Adrenal gland (tissue), 9 donors: ENCODE measurements at regions not wholly inside any gene's neighbourhood (a gene's known extent, or its start where the extent isn't known, plus 50 kb on each side); places are given as distances from the start of the nearest gene placed in this dataset.

ENCODE experiments used
- DNase-seq, 7 donors: peaks; one replicate each; pipeline ENCODE4 v3.0.0-alpha.2; 2019 to 2020
- H3K27ac ChIP-seq, 5 donors: fragments of 200-600 bp; sonication (generic) in 4 of 5; 1 replicate in 3 of 5; 2 replicates in 2 of 5; pipeline versions ENCODE4 v1.5.1 to v1.8.0; 2016 to 2020; ENCODE audit warnings: mild to moderate bottlenecking in 1 of 5
- H3K27me3 ChIP-seq: fragments of 200-600 bp; 2 replicates; pipeline ENCODE4 v1.8.0; 2021
- H3K36me3 ChIP-seq, 2 donors: fragments of 200-600 bp; replicated peaks in 1 of 2; 1 replicate in 1 of 2; 2 replicates in 1 of 2; pipeline versions ENCODE4 v1.5.1 to v1.8.0; 2018 to 2022
- H3K4me1 ChIP-seq, 2 donors: fragments of 200-600 bp; replicated peaks in 1 of 2; 1 replicate in 1 of 2; 2 replicates in 1 of 2; pipeline versions ENCODE4 v1.5.1 to v1.8.0; 2018 to 2021
- H3K4me3 ChIP-seq, 4 donors: fragments of 200-600 bp; sonication (generic) in 3 of 4; one replicate each; pipeline ENCODE4 v1.5.1; 2016 to 2018
- H3K9me3 ChIP-seq, 3 donors: fragments of 200-600 bp; sonication (generic) in 1 of 3; replicated peaks in 1 of 3; 1 replicate in 2 of 3; 2 replicates in 1 of 3; pipeline versions ENCODE4 v1.5.1 to v1.8.0; 2016 to 2021
- POLR2A ChIP-seq, 2 donors: fragments of 450-650 bp; IDR thresholded peaks; one replicate each; pipeline ENCODE4 v1.6.1; 2017; ENCODE audit warnings: antibody characterized with exemption in 2 of 2, mild to moderate bottlenecking in 2 of 2, moderate library complexity in 1 of 2
- WGBS, 4 donors: extraction: QIAGEN DNeasy Blood & Tissue Kit in 2 of 4; methylation state at CpG; one replicate each; pipeline versions ENCODE4 v1.1.5 to v1.1.7; 2013 to 2017; 5-methylcytosine and 5-hydroxymethylcytosine counted together
- intact Hi-C, 2 donors: fragments of 100-400 bp; cut with DNase I; formaldehyde crosslinking; loops; one replicate each; pipeline versions ENCODE4 v1.14.1 to v1.15.0; 2022 to 2023
- TF ChIP-seq, protein P1 (sequence below), 6 experiments: fragments of 450-650 bp in 4 of 6; fragments of 200-600 bp in 2 of 6; sonication (generic) in 1 of 6; IDR thresholded peaks; 1 replicate in 5 of 6; 2 replicates in 1 of 6; pipeline versions ENCODE4 v1.5.1 to v1.8.0; 2016 to 2021; ENCODE audit warnings: antibody characterized with exemption in 6 of 6, mild to moderate bottlenecking in 2 of 6, moderate library complexity in 1 of 6
- donor health status: healthy with polysubstance abuse.
- donor health status: Bipolar disorder and iron deficiency.
- donor health status: DM: yes; HTN: yes; CAD: no.
- donor health status: DM: no; HTN: no; CAD: no.
- donor health status: DM: no; HTN: no; CAD: no.

DNA sequence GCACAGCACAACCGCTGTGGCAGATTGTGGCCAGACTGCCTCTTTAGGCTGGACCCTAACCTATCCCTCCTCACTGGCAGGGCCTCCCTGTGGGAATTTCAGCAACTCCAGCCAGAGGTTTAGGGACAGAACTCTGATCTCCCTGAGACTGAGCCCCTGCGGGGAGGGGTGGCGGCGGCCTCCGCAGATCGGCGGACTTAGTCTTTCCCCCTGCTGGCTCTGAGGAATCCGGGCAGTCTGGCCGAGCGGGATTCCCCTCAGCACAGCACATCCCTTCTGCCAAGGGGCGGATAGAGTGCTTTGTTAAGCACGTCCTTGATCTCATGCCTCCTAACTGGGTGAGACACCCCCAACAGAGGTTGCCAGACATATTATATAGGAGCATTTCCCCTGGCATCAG lies 224.2 kb upstream of the NPY start:
- TF ChIP-seq, protein P1, sequence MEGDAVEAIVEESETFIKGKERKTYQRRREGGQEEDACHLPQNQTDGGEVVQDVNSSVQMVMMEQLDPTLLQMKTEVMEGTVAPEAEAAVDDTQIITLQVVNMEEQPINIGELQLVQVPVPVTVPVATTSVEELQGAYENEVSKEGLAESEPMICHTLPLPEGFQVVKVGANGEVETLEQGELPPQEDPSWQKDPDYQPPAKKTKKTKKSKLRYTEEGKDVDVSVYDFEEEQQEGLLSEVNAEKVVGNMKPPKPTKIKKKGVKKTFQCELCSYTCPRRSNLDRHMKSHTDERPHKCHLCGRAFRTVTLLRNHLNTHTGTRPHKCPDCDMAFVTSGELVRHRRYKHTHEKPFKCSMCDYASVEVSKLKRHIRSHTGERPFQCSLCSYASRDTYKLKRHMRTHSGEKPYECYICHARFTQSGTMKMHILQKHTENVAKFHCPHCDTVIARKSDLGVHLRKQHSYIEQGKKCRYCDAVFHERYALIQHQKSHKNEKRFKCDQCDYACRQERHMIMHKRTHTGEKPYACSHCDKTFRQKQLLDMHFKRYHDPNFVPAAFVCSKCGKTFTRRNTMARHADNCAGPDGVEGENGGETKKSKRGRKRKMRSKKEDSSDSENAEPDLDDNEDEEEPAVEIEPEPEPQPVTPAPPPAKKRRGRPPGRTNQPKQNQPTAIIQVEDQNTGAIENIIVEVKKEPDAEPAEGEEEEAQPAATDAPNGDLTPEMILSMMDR (IDR thresholded peaks at IDR 0.05), result no peak
- TF ChIP-seq POLR2A (IDR thresholded peaks at IDR 0.05), result no peak
- Histone ChIP-seq H3K4me3 (no peak overlapping the region), H3K27ac (no peak overlapping the region), H3K36me3 (no peaks in the 10 kb centered on the region), H3K9me3 (no peaks in the 10 kb centered on the region), H3K4me1 (no peaks in the 10 kb centered on the region), H3K27me3 (no peaks in the 10 kb centered on the region)
- intact Hi-C loops, result no loop called here
- 83 to 100% (median 87%) methylated on average over 1 to 12 of the region's 12 CpGs for WGBS, 4 donors
- no peak for DNase-seq

DNA sequence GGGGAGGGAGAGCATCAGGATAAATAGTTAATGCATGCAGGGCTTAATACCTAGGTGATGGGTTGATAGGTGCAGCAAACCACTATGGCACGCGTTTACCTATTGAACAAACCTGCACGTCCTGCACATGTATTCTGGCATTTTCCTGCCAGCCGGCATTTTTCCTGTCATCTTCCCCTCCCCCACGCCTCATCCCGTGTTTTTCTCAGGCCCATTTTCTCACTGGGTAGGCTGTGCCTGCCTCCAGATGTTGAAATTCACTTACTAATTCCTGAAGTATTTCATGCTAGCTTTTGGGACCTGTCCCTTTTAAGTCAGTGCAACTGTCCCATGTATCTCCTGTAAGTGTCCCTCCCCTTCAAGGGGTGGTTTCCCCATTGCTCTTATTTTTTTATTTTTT lies 220.3 kb upstream of the NPY start:
- Histone ChIP-seq H3K36me3 (no peaks in the 10 kb centered on the region), H3K4me3 (no peak overlapping the region), H3K27me3 (no peaks in the 10 kb centered on the region), H3K9me3 (no peaks in the 10 kb centered on the region), H3K27ac (no peak overlapping the region), H3K4me1 (no peaks in the 10 kb centered on the region)
- intact Hi-C loops, result no loop called here
- WGBS, 4 donors, result 77 to 84% (median 78%) methylated on average over 6 of the region's 6 CpGs
- no peak for DNase-seq
- TF ChIP-seq POLR2A (IDR thresholded peaks at IDR 0.05), result no peak
- TF ChIP-seq, protein P1 (IDR thresholded peaks at IDR 0.05), result no peak

DNA sequence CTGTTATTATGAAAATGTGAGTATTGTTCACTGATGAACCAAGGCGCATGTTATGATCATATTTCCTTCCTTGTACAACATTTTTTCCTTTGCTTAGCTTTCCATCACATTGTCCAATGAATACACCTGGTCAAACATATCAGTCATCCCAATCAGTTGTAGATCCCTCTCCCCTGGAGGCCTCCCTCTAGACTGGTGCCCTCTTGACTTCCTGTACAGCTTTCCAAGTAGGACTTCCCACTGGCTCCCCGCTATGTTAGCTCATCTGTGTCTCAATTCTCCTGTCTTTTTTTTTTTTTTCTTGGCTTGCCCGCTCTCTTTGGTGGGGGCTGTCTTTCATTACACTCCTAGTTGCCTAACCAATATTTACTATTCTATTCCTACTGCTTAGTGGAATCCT lies 214.2 kb upstream of the NPY start:
- Histone ChIP-seq H3K4me1 (no peaks in the 10 kb centered on the region), H3K27me3 (no peaks in the 10 kb centered on the region), H3K9me3 (no peaks in the 10 kb centered on the region), H3K36me3 (no peaks in the 10 kb centered on the region), H3K4me3 (no peak overlapping the region), H3K27ac (no peak overlapping the region)
- TF ChIP-seq, protein P1 (IDR thresholded peaks at IDR 0.05), result no peak
- TF ChIP-seq POLR2A (IDR thresholded peaks at IDR 0.05), result no peak
- intact Hi-C loops, result no loop called here
- no peak for DNase-seq
- 78 to 89% (median 82%) methylated on average over 3 of the region's 3 CpGs for WGBS, 4 donors

DNA sequence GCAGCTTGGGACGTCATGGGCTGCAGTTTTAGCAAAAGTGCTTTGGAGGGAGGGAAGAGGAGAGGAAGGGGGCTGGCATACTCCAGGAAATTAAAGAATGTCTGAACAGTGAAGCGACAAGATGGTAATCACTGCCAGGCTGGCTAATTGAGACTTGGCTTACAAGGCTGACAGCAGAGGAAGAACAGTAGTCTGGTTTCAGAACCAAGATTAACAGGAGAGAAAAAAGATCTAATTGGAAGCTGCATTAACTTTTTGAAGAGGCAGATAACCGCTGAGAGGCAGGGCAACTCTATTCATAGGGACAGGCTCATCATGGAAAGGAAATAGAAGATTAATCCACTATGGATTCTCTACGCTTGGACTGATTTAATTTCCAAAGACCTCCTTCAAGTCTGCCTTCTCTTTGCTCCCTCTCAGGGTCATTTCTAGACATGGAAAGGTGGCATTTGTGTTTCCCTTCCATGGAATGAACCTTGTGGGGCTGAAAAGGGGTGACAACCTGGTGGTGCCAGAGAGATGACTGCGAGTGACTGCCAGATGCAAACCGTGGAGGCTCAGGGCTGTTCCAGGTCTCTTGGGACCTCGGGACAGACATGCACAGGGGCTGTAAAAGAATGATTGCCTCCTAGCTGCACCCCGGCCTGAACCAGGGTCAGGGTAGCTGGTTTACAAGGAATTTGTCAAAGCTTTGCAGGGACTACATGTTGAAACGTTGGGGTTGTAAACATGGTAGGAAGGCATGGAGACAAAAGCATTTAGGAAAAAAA lies 210.2 kb upstream of the NPY start:
- H3K4me1 ChIP-seq, result no peaks in the 10 kb centered on the region
- H3K36me3 ChIP-seq, result no peaks in the 10 kb centered on the region
- no peak for DNase-seq
- H3K4me3 ChIP-seq, result no peak overlapping the region
- no peaks in the 10 kb centered on the region for H3K27me3 ChIP-seq
- 38 to 48% (median 41%) methylated on average over 9 of the region's 9 CpGs for WGBS, 4 donors
- no peak for TF ChIP-seq POLR2A (IDR thresholded peaks at IDR 0.05)
- TF ChIP-seq, protein P1 (IDR thresholded peaks at IDR 0.05), result no peak
- no peaks in the 10 kb centered on the region for H3K9me3 ChIP-seq
- H3K27ac ChIP-seq, result no peak overlapping the region
- intact Hi-C loops, result no loop called here
